GM12892 (cell line): ENCODE measurements at regions not wholly inside any gene's neighbourhood (a gene's known extent, or its start where the extent isn't known, plus 50 kb on each side); places are given as distances from the start of the nearest gene placed in this dataset.
"Not testable (repeated sequence)": the region's sequence is repeated elsewhere in the genome, so short reads cannot be mapped to it uniquely, and the experiment has no call there.

Source experiments
- DNase-seq: peaks from one replicate; pipeline ENCODE4 v3.0.0; 2011; ENCODE audit not compliant: insufficient read length
- FAIRE-seq: peaks from 2 replicates; lab custom pipeline; 2011; peaks lifted over from hg19 to GRCh38; lab: Jason Lieb, UNC
- POLR2A ChIP-seq: IDR thresholded peaks from 2 replicates; pipeline ENCODE4 v1.6.1; 2011; ENCODE audit warnings: low read depth, low read length, control low read depth
- POLR2AphosphoS5 ChIP-seq: IDR thresholded peaks from 2 replicates; pipeline ENCODE4 v1.6.1; 2011; ENCODE audit warnings: low read depth, low read length, control low read depth
- TAF1 ChIP-seq: IDR thresholded peaks from 2 replicates; pipeline ENCODE4 v1.6.1; 2011; ENCODE audit warnings: low read depth, mild to moderate bottlenecking, control low read depth, low read length, borderline replicate concordance

DNA sequence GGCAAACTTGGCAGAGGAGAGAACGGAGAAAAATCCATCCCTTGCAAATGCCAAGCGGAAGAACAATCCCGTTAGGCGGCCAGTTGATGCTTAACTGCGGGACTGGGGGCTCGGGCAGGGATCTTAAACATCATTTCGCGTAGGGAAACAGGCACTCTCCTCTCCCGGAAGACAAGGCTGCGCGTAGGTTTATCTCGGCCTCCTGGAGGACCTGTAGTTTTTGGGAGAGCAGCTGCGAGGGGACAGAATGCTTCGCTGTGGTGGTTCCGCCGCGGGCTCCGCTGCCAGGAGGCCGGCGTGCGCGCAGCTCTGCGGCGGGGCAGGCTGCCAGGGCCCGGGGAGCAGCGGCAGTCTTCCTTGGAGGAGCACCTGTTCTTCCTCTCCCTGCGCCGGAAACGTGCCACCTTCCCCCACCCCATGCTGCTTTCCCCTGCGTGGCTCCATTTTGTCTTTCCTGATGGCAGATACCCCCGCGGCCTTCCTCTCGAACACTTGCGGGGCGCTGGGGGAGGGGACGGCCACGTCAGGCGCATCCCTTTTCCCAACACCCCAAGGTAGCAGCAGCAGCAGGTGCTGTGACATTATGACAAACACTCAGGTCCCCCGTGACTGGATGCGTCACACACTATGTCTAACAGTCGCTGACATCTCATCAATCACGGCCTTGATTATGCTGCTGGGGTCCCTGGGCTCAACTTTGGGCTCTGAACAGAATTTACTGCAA, 230.7 kb upstream of the BTBD3 start:
- no peak for DNase-seq
- TF ChIP-seq POLR2AphosphoS5 (no peak), POLR2A (no peak), TAF1 (no peak)
- FAIRE-seq = no peak

DNA sequence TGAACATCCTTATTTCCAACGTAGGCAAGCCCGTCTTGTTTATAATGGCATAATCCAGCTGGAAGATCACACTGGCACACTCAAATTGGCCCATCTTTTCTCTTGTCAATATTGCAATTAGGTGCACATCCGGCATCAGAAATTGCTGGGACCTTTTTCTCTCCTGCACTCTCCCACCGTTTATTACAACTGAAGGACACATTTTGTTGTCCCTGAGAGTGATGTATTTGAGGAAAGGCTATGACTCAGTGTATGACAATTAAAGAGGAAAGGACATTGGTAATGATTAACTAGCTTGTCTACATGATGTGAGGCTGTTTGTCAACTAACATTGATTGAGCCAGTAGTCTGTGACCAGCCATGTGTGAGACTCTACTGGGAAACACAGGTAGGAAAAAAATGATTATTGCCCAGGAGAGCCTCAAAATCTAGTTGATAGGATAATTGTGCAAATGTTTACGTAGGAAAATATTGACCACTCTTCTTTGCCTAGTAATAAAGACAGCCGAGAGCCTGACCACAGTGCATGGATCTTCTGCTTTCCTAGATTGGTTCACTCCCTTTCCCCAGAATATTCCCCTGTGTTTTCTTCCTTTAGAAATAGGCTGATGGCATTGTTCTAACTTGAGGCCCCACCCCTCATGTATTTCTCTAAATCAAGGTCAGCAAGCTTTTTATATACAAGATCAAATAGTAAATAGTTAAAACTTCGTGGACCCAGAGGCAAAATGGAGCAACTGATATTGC, 230.0 kb upstream of the BTBD3 start:
- FAIRE-seq (no peak), DNase-seq (no peak)
- TF ChIP-seq POLR2A = no peak
- no peak for TF ChIP-seq TAF1
- TF ChIP-seq POLR2AphosphoS5 = no peak

DNA sequence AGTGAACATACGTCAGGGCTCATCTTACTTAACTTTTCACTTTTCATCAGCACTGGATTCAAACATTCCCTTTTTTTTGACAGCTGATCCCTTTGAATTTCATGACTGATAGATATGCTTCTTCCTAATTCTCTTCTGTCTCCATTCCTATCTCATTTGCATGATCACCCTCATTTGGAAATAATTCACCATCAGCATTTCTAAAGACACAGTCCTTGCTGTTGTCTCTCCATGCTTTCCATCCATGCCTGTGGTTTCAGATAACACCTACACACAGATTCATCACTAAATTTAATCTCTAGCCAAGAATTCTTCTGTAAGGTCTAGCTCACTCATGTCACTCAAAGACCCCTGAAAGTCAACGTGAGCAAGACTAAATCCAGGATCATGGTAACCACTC, 228.4 kb upstream of the BTBD3 start:
- DNase-seq (no peak), FAIRE-seq (no peak)
- TF ChIP-seq TAF1 (no peak), POLR2AphosphoS5 (no peak), POLR2A (no peak)

DNA sequence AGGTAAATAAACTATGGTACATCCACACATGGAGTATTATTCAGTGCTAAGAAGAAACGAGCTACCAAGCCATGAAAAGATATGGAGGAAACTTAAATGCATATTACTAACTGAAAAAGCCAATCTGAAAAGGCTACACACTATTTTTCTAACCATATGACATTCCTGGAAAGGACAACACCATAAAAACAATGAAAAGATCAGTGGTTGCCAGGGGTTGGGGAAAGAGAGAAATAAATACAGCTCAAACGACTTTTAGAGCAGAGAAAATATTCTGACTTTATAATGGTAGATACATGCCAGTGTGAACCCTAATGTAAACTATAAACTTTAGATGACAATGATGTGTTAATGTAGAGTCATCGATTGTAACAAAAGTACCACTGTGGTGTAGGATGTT, 225.9 kb upstream of the BTBD3 start:
- TF ChIP-seq POLR2A (no peak), POLR2AphosphoS5 (no peak), TAF1 (no peak)
- FAIRE-seq = no peak
- no peak for DNase-seq

DNA sequence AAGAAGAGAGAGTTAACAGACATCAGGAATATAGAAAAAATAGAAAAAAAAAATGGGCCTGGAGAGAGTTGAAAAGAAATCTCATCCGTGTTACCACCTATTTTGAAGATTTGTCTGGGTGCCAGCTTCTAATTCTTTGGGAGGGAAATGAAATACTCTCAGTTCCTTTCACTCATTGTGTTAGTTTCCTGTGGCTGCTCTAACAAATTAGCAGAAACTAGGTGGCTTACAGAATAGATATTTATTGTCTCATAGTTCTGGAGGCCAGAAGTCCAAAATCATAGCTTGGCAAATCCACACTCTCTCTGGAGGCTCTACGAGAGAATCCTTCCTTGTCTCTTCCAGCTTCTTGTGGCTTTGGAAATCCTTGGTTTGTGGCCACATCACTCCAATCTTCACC, 225.1 kb upstream of the BTBD3 start:
- no peak for TF ChIP-seq POLR2A
- TF ChIP-seq TAF1 = no peak
- no peak for TF ChIP-seq POLR2AphosphoS5
- FAIRE-seq (no peak), DNase-seq (no peak)

DNA sequence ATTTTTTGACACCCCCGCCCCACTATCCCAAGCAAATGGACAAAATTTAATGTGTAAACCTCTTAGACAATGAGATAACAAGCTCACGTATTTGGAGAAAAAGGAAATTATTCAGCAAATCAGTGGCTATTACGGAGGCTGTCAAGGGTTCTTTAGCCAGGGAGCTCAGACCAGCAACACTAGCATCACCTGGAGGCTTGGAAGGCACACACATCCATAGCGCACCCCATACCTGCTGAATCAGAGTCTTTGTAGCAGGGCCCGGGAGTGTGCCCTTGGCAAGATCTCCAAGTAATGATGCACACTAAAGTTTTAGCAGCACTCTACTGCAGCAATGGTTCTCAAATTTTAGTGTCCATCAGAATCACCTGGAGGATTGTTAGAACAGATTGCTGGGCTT, 223.2 kb upstream of the BTBD3 start:
- DNase-seq (no peak), FAIRE-seq (no peak)
- TF ChIP-seq POLR2AphosphoS5 = no peak
- TF ChIP-seq TAF1 = no peak
- TF ChIP-seq POLR2A = no peak

DNA sequence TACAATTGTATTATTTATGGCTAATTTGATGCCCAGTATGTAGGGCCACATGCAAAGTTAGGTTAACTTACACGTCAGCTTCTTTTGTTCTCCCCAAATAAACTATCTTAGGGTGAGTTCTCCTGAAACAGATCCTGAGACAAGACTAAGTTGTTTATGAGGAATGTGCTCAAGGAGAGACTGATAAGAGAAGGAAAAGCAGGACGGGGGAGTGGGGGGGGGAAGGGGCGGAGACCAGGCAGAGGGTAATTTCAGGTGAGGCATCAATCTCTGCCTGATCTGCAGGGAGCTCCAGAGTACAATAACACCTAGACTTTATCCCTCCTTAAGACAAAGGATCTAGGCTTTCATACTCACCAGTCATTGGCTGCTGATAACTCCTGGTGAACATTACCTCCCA, 220.6 kb upstream of the BTBD3 start:
- no peak for TF ChIP-seq TAF1
- TF ChIP-seq POLR2A = no peak
- TF ChIP-seq POLR2AphosphoS5 = no peak
- FAIRE-seq (no peak), DNase-seq (no peak)

DNA sequence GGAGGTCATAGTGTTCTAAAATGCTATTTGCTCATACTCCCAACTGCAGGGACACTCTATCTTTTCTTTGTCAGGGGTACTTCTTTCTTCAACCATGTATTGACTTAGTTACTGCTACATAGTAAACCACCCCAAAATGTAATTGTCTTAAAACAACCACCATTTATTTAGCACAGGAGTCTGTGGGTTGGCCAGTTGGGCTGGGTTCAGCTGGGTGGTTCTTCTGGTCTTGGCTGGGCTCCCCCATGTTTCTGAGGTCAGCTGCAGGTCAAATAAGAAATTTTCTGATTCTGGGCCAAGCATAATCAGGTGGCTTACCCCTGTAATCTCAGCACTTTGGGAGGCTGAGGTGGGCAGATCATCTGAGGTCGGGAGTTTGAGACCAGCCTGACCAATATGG, 220.0 kb upstream of the BTBD3 start:
- no peak for FAIRE-seq

DNA sequence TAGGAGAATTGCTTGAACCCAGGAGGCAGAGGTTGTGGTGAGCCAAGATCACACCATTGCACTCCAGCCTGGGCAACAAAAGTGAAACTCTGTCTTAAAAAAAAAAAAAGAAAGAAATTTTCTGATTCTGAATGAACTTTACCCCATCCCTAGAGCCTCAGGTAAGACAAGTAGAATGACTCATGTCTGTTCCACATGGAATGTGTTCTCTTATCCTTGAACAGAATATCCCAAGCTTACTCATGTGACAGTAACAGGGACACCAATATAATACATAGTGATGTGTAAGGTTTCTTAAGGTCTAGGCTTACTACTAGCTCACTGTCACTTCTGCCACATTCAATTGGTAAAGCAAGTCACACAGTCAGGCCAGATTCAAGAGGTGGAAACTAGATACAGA, 219.6 kb upstream of the BTBD3 start:
- FAIRE-seq = no peak
- TF ChIP-seq TAF1 (no peak), POLR2A (no peak), POLR2AphosphoS5 (no peak)
- no peak for DNase-seq

More for the DNA sequence above, 220.0 kb upstream of the BTBD3 start:
- TF ChIP-seq TAF1 = no peak
- TF ChIP-seq POLR2AphosphoS5 = no peak
- no peak for TF ChIP-seq POLR2A
- no peak for DNase-seq

DNA sequence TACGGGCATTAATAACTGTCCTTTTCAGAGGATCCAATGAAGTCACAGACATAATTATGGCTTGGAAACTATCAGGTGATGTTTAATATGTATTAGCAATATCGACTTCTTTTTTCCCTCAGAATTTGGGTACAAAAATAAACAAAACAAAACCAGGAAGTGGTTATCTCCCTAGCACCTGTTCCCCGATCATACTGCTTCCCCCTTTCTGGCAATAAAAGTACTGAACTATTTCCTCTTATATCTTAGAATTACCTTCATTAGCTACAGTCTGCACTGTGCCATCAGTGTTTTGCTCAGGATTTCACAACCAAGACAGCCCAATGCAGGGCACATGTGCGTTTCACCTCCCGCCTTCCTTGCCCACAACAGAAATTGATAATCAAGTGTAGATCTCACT, 216.9 kb upstream of the BTBD3 start:
- FAIRE-seq = no peak
- no peak for DNase-seq
- no peak for TF ChIP-seq POLR2AphosphoS5
- TF ChIP-seq POLR2A = no peak
- TF ChIP-seq TAF1 = no peak

DNA sequence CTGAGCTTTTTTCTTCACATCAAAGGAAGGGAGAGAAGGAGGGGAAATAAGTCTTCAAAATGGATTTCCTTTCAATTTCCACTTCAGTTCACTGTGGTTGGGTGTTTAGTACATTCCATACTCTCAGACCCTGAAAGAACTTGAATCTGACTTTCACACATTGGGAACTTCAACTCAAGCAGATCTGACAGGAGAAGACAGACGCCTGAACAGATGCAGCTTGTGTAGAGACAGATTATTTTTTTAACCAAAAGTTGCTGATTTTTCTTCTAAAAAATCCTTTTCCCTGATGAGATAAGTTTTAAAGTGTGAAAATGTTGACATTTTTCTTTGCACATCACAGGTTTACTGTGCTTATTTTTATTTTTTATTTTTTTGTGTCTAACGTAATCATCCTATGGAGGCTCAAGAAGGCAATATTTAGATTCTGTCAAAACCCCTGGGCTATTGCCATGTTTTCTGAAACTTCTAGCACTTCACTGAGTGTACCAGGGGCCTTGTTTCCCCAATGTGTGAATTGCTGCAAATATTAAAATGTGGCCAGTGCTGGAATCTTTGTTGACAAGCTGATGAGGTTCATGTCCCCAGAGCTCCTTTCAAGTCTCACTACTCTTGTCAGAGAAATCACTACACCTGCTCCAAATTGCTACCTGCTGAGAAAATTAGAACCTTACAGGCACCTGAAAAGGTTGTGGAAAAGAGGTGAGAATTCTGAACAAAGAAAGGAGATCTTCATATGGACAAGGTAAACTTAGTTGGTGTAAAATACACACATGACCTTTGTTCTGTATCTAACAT, 214.8 kb upstream of the BTBD3 start:
- TF ChIP-seq TAF1 (no peak), POLR2AphosphoS5 (no peak), POLR2A (no peak)
- FAIRE-seq = no peak
- no peak for DNase-seq

DNA sequence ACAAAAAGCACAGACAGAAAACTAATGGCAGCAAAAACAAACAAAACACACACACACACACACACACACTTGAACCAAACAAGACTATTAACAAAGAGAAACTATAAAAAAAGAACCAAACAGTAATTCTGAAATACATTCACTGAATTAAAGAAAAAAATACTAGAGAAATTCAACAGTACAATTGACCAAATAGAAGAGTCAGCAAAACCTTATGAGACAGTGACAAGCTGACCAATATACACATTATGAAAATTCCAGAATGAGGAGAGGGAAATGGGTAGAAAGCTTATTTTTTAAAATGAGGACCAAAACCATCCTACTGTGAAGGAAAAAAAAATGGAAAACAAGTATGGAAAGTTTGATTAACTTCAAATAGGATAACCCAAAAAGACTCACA, 212.2 kb upstream of the BTBD3 start:
- DNase-seq (no peak), FAIRE-seq (no peak)
- no peak for TF ChIP-seq POLR2AphosphoS5
- no peak for TF ChIP-seq POLR2A
- TF ChIP-seq TAF1 = no peak

DNA sequence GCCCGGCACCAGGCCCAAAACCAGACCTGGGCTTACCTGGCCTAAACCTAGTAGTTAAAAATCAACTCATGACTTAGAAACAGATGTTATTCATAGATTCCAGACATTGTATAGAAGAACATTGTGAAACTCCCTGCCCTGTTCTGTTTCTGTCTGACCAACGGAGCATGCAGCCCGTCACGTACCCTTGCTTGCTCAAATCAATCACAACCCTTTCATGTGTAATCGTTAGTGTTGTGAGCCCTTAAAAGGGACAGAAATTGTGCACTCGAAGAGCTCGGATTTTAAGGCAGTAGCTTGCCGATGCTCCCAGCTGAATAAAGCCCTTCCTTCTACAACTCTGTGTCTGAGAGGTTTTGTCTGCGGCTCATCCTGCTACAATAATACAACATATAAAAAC, 209.5 kb upstream of the BTBD3 start:
- DNase-seq, FAIRE-seq: not testable (repeated sequence)
